ENCODE measurements at regions not wholly inside any gene's neighbourhood (a gene's known extent, or its start where the extent isn't known, plus 50 kb on each side); places are given as distances from the start of the nearest gene placed in this dataset.
"Not testable (repeated sequence)": the region's sequence is repeated elsewhere in the genome, so short reads cannot be mapped to it uniquely, and the experiment has no call there.

DNA sequence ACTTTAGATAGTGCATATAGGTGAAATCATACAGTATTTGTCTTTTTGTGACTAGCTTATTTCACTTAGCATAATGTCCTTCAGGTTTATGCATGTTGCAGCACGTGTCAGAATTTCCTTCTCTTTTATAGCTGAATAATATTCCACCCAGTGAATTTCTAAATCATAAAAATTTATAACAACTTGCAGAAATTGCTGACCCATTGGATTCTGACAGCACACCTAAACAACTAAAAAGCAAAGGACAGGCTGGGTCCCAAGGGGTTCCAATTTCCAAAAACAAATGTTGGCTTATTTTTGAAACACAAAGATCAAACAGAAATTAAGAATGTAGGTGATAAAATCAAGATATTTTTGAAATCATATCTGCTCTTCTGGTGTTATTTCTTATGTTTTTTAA, 86.5 kb upstream of the ACKR3 start:
- no peak for DNase-seq
- CTCF ChIA-PET = no interaction called here
- H3K4me1 ChIP-seq (ENCODE audit: control insufficient read depth in 2 of 2, insufficient read depth in 2 of 2, low read length in 2 of 2) = no peaks in the 10 kb centered on the region

DNA sequence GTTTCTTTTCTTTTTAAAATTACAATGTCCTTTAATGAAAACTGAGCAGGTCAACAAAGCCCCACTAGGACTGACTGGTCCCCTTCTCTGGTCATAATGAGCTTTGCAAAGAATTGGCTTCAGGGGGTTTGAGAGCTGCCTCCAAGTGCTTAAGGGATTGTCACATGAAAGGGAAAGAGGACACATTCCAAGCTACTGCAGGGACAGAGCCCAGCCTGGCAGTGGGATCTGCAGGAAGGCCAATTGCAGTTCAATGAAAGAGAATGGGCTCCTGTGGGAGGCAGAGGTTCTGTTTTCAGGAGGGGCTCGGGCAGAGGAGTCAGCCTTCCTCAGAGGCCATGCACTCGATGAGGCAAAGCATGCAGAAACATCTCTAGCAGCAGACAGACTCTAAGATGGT, 84.1 kb upstream of the ACKR3 start:
- H3K9ac ChIP-seq (ENCODE audit: low read length) = no peak overlapping the region
- no peaks in the 10 kb centered on the region for H3K4me1 ChIP-seq (ENCODE audit: control insufficient read depth in 2 of 2, insufficient read depth in 2 of 2, low read length in 2 of 2)
- H3K79me2 ChIP-seq (ENCODE audit: control insufficient read depth, insufficient read depth, low read length) = no peaks in the 10 kb centered on the region
- no peaks in the 10 kb centered on the region for H3K36me3 ChIP-seq (replicated peaks in 1 of 2; ENCODE audit: control extremely low read depth in 1 of 2, control insufficient read depth in 1 of 2, extremely low read depth in 1 of 2, insufficient read depth in 2 of 2, low read length in 1 of 2)
- Mint-ChIP-seq H3K27me3 (peaks cover 9% of the 10 kb centered on the region), H3K9me3 (ENCODE audit: insufficient read depth) (peaks cover 2% of the 10 kb centered on the region), H3K4me1 (no peaks in the 10 kb centered on the region), H3K4me3 (no peak overlapping the region), H3K27ac (no peak overlapping the region)
- no peak overlapping the region for H3K27ac ChIP-seq (ENCODE audit: low read length in 2 of 2)
- peaks cover 0 to 10% (median 6%) of the 10 kb centered on the region in 3 donors for H3K9me3 ChIP-seq (ENCODE audit: control extremely low read depth in 1 of 3, control insufficient read depth in 2 of 3, insufficient read depth in 1 of 3, low read length in 2 of 3)
- intact Hi-C loops (cut with micrococcal nuclease) = no loop called here
- H4K20me1 ChIP-seq (ENCODE audit: control insufficient read depth, insufficient read depth, low read length, poor library complexity, severe bottlenecking) = no peaks in the 10 kb centered on the region
- DNase-seq (no peak), ATAC-seq (ENCODE audit: low read depth) (no peak)
- H3K4me2 ChIP-seq (replicated peaks; ENCODE audit: low read depth, low read length, poor library complexity, severe bottlenecking) = no peak overlapping the region
- CTCF ChIA-PET = no interaction called here
- POLR2A ChIA-PET = no interaction called here
- WGBS (ENCODE audit: insufficient coverage) = 90% methylated on average over 2 of the region's 2 CpGs
- TF ChIP-seq EZH2 (IDR thresholded peaks at IDR 0.05; ENCODE audit: borderline replicate concordance, insufficient read depth, low read depth, low read length, poor library complexity, severe bottlenecking) = no peak
- TF ChIP-seq, protein P1, sequence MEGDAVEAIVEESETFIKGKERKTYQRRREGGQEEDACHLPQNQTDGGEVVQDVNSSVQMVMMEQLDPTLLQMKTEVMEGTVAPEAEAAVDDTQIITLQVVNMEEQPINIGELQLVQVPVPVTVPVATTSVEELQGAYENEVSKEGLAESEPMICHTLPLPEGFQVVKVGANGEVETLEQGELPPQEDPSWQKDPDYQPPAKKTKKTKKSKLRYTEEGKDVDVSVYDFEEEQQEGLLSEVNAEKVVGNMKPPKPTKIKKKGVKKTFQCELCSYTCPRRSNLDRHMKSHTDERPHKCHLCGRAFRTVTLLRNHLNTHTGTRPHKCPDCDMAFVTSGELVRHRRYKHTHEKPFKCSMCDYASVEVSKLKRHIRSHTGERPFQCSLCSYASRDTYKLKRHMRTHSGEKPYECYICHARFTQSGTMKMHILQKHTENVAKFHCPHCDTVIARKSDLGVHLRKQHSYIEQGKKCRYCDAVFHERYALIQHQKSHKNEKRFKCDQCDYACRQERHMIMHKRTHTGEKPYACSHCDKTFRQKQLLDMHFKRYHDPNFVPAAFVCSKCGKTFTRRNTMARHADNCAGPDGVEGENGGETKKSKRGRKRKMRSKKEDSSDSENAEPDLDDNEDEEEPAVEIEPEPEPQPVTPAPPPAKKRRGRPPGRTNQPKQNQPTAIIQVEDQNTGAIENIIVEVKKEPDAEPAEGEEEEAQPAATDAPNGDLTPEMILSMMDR (IDR thresholded peaks at IDR 0.05) = no peak
- H3K4me3 ChIP-seq (ENCODE audit: control extremely low read depth in 1 of 5, extremely low read depth in 1 of 5, insufficient read depth in 1 of 5, low read depth in 2 of 5, low read length in 4 of 5) = no peak overlapping the region
- peaks cover 0 to 5% (median 0%) of the 10 kb centered on the region in 4 experiments for H3K27me3 ChIP-seq (replicated peaks in 1 of 4; ENCODE audit: control extremely low read depth in 1 of 4, control insufficient read depth in 3 of 4, insufficient read depth in 4 of 4, low read length in 3 of 4)
- no peak overlapping the region for H2AFZ ChIP-seq (ENCODE audit: insufficient read depth, low read depth, low read length, poor library complexity, severe bottlenecking)

More for the DNA sequence above, 86.5 kb upstream of the ACKR3 start:
- no peak overlapping the region for H3K4me3 ChIP-seq (ENCODE audit: control extremely low read depth in 1 of 5, extremely low read depth in 1 of 5, insufficient read depth in 1 of 5, low read depth in 2 of 5, low read length in 4 of 5)
- H3K79me2 ChIP-seq (ENCODE audit: control insufficient read depth, insufficient read depth, low read length) = no peaks in the 10 kb centered on the region
- H3K9ac ChIP-seq (ENCODE audit: low read length) = no peak overlapping the region
- no peaks in the 10 kb centered on the region for H4K20me1 ChIP-seq (ENCODE audit: control insufficient read depth, insufficient read depth, low read length, poor library complexity, severe bottlenecking)
- POLR2A ChIA-PET = no interaction called here
- no peak overlapping the region for H3K4me2 ChIP-seq (replicated peaks; ENCODE audit: low read depth, low read length, poor library complexity, severe bottlenecking)
- ATAC-seq (ENCODE audit: low read depth) = no peak
- no peak overlapping the region for H3K27ac ChIP-seq (ENCODE audit: low read length in 2 of 2)
- H3K27me3 ChIP-seq (replicated peaks in 1 of 4; ENCODE audit: control extremely low read depth in 1 of 4, control insufficient read depth in 3 of 4, insufficient read depth in 4 of 4, low read length in 3 of 4) = peaks cover 0 to 5% (median 0%) of the 10 kb centered on the region in 4 experiments
- peaks cover 8% of the 10 kb centered on the region for H3K9me3 Mint-ChIP-seq (ENCODE audit: insufficient read depth)
- H3K4me3 Mint-ChIP-seq = no peak overlapping the region
- peaks cover 9% of the 10 kb centered on the region for H3K27me3 Mint-ChIP-seq
- no peaks in the 10 kb centered on the region for H3K4me1 Mint-ChIP-seq
- TF ChIP-seq, protein P1 (IDR thresholded peaks at IDR 0.05) = no peak
- no peak for TF ChIP-seq EZH2 (IDR thresholded peaks at IDR 0.05; ENCODE audit: borderline replicate concordance, insufficient read depth, low read depth, low read length, poor library complexity, severe bottlenecking)
- intact Hi-C loops (cut with micrococcal nuclease) = no loop called here
- 86% methylated on average over 1 of the region's 1 CpG for WGBS (ENCODE audit: insufficient coverage)
- H2AFZ ChIP-seq (ENCODE audit: insufficient read depth, low read depth, low read length, poor library complexity, severe bottlenecking) = no peak overlapping the region
- H3K36me3 ChIP-seq (replicated peaks in 1 of 2; ENCODE audit: control extremely low read depth in 1 of 2, control insufficient read depth in 1 of 2, extremely low read depth in 1 of 2, insufficient read depth in 2 of 2, low read length in 1 of 2) = no peaks in the 10 kb centered on the region
- H3K9me3 ChIP-seq (ENCODE audit: control extremely low read depth in 1 of 3, control insufficient read depth in 2 of 3, insufficient read depth in 1 of 3, low read length in 2 of 3) = peaks cover 3 to 26% (median 11%) of the 10 kb centered on the region in 3 donors
- H3K27ac Mint-ChIP-seq = no peak overlapping the region

DNA sequence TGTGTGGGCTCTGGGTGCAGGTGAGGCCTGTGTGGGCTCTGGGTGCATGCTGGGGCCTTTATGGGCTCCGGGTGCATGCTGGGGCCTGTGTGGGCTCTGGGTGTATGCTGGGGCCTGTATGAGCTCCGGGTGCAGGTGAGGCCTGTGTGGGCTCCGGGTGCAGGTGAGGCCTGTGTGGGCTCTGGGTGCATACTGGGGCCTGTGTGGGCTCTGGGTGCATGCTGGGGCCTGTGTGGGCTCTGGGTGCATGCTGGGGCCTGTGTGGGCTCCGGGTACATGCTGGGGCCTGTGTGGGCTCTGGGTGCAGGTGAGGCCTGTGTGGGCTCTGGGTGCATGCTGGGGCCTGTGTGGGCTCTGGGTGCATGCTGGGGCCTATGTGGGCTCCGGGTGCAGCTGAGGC, 80.5 kb upstream of the ACKR3 start:
- 88% methylated on average over 5 of the region's 5 CpGs for WGBS (ENCODE audit: insufficient coverage)
- POLR2A ChIA-PET, H3K4me3 Mint-ChIP-seq: not testable (repeated sequence)

More for the DNA sequence above, 80.5 kb upstream of the ACKR3 start:
- H3K27ac ChIP-seq (ENCODE audit: low read length in 2 of 2); H3K27ac Mint-ChIP-seq; intact Hi-C loops (cut with micrococcal nuclease); H4K20me1 ChIP-seq (ENCODE audit: control insufficient read depth, insufficient read depth, low read length, poor library complexity, severe bottlenecking); H3K9ac ChIP-seq (ENCODE audit: low read length); H3K4me1 Mint-ChIP-seq; H3K79me2 ChIP-seq (ENCODE audit: control insufficient read depth, insufficient read depth, low read length); H3K4me2 ChIP-seq (replicated peaks; ENCODE audit: low read depth, low read length, poor library complexity, severe bottlenecking); DNase-seq; H3K27me3 ChIP-seq (replicated peaks in 1 of 4; ENCODE audit: control extremely low read depth in 1 of 4, control insufficient read depth in 3 of 4, insufficient read depth in 4 of 4, low read length in 3 of 4); H3K9me3 ChIP-seq (ENCODE audit: control extremely low read depth in 1 of 3, control insufficient read depth in 2 of 3, insufficient read depth in 1 of 3, low read length in 2 of 3); H3K4me3 ChIP-seq (ENCODE audit: control extremely low read depth in 1 of 5, extremely low read depth in 1 of 5, insufficient read depth in 1 of 5, low read depth in 2 of 5, low read length in 4 of 5); H3K4me1 ChIP-seq (ENCODE audit: control insufficient read depth in 2 of 2, insufficient read depth in 2 of 2, low read length in 2 of 2); H2AFZ ChIP-seq (ENCODE audit: insufficient read depth, low read depth, low read length, poor library complexity, severe bottlenecking); H3K27me3 Mint-ChIP-seq; H3K9me3 Mint-ChIP-seq (ENCODE audit: insufficient read depth); ATAC-seq (ENCODE audit: low read depth); H3K36me3 ChIP-seq (replicated peaks in 1 of 2; ENCODE audit: control extremely low read depth in 1 of 2, control insufficient read depth in 1 of 2, extremely low read depth in 1 of 2, insufficient read depth in 2 of 2, low read length in 1 of 2): not testable (repeated sequence)
- CTCF ChIA-PET = interaction anchor here (1.3 kb wide), 1 partner anchor 29 kb away, joined by 3 read pairs; no protein-coding TSS in a partner anchor

All from B cell (primary cell).